ENCODE measurements at regions not wholly inside any gene's neighbourhood (a gene's known extent, or its start where the extent isn't known, plus 50 kb on each side); places are given as distances from the start of the nearest gene placed in this dataset.

DNA sequence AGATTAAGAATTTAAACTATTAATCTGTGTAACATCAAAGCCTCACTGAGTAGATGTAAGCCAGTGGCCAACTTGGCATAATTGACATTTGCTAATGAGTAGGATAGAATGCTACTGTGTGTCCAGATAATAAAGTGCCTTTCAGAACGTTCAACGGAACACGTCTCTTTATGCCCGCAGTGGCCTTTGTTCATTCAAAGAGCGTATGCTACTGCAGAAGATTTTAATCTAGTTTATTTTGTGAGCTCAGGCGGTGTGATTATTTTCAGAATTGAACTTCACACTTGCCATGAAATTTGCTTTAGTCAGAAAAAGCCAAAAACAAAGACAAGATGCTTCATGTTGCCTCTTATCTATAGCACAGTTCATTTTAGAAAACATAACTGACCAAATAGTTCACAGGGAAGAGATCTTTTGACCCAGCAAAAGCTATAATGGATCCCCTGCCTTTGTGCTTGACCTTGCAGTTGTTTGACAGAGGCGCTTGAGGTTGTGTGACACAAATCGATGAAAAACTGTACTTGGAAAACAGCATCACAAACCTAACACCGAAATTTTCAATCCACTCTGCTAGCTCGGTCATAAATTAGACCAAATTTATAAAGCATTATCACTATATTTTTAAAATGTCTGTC is 530.9 kb upstream of the TYRP1 start:
- Histone ChIP-seq H3K27me3 (no peaks in the 10 kb centered on the region), H3K36me3 (replicated peaks in 1 of 2) (no peaks in the 10 kb centered on the region), H3K9me3 (replicated peaks in 1 of 3) (no peaks in the 10 kb centered on the region), H3K4me1 (replicated peaks in 1 of 2) (no peaks in the 10 kb centered on the region), H3K27ac (no peak overlapping the region), H3K4me3 (no peak overlapping the region)
- DNase-seq: no peak
- TF ChIP-seq, protein P1, sequence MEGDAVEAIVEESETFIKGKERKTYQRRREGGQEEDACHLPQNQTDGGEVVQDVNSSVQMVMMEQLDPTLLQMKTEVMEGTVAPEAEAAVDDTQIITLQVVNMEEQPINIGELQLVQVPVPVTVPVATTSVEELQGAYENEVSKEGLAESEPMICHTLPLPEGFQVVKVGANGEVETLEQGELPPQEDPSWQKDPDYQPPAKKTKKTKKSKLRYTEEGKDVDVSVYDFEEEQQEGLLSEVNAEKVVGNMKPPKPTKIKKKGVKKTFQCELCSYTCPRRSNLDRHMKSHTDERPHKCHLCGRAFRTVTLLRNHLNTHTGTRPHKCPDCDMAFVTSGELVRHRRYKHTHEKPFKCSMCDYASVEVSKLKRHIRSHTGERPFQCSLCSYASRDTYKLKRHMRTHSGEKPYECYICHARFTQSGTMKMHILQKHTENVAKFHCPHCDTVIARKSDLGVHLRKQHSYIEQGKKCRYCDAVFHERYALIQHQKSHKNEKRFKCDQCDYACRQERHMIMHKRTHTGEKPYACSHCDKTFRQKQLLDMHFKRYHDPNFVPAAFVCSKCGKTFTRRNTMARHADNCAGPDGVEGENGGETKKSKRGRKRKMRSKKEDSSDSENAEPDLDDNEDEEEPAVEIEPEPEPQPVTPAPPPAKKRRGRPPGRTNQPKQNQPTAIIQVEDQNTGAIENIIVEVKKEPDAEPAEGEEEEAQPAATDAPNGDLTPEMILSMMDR (IDR thresholded peaks at IDR 0.05): no peak
- no peak for TF ChIP-seq POLR2A (IDR thresholded peaks at IDR 0.05)
- intact Hi-C loops (cut with DNase I): no loop called here
- 61 to 73% (median 70%) methylated on average over 10 of the region's 10 CpGs for WGBS, 4 donors

DNA sequence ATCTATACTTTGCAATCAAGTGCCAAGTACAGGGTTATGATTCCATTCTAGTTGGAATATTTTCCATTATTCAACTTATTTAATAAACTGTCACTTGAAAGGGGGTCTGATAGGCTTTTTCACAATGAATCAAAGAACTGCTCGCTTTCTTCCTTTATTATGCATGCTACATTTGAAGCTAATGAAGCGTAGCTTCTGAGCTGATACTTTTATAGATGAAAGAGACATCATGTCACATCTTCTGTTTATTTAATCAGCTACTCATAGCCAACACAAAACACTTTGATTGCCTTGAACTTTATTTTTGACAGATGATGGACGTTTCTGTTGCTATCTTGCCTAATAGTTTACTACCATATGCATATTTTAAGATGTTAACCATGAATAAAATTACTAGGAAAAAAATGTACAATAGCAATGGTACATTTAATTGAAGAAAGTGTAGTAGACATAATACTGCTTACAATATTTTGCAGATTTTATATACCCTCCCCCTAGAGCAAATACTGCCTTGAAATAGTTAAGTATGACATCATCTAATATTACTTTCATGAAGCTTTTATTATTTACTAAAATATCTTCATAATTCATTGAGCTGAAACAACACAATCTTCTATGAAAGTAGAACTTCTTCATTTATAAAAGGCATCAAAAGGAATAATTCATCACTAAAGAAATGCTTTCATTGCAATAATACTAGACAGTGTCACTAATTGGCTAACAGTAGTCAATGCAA is 529.3 kb upstream of the TYRP1 start:
- 54 to 65% (median 58%) methylated on average over 3 of the region's 3 CpGs for WGBS, 4 donors
- Histone ChIP-seq H3K27ac (no peak overlapping the region), H3K27me3 (no peaks in the 10 kb centered on the region), H3K4me3 (no peak overlapping the region), H3K9me3 (replicated peaks in 1 of 3) (no peaks in the 10 kb centered on the region), H3K36me3 (replicated peaks in 1 of 2) (no peaks in the 10 kb centered on the region), H3K4me1 (replicated peaks in 1 of 2) (no peaks in the 10 kb centered on the region)
- TF ChIP-seq, protein P1 (IDR thresholded peaks at IDR 0.05): no peak
- no peak for TF ChIP-seq POLR2A (IDR thresholded peaks at IDR 0.05)
- DNase-seq: no peak
- intact Hi-C loops (cut with DNase I): no loop called here

- 60 to 79% (median 73%) methylated on average over 2 of the region's 2 CpGs for WGBS, 4 donors
- no peak for TF ChIP-seq POLR2A (IDR thresholded peaks at IDR 0.05)
- TF ChIP-seq, protein P1 (IDR thresholded peaks at IDR 0.05): no peak
Measured at GRCh38 chr9:12166518-12166917, 526.7 kb upstream of the TYRP1 start.

DNA sequence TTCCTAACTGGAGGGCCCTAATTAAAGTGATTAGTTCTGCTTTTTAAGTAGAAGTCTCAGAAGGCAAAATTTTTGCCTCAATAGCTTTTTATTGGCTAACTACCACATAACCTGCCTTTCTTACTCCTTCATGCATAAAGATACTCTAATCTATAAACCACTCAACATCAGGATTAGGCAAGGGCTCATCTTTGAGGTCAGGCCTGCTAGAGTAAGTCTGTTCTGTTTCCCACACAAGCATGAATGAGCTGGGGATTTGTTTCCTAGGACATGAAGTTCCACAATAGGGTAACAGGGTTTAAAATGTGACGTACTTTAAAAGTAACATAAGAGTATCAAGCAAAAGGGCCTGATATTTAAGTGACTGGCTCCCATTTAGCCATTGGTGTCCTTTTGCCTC is 522.7 kb upstream of the TYRP1 start:
- Histone ChIP-seq H3K9me3 (replicated peaks in 1 of 3) (no peaks in the 10 kb centered on the region), H3K27me3 (no peaks in the 10 kb centered on the region), H3K27ac (no peak overlapping the region), H3K36me3 (replicated peaks in 1 of 2) (no peaks in the 10 kb centered on the region), H3K4me3 (no peak overlapping the region), H3K4me1 (replicated peaks in 1 of 2) (no peaks in the 10 kb centered on the region)
- WGBS, 4 donors: 75 to 85% (median 82%) methylated on average over 1 of the region's 1 CpG
- TF ChIP-seq, protein P1 (IDR thresholded peaks at IDR 0.05): no peak
- no peak for TF ChIP-seq POLR2A (IDR thresholded peaks at IDR 0.05)
- no peak for DNase-seq
- intact Hi-C loops (cut with DNase I): no loop called here

More at GRCh38 chr9:12166518-12166917, 526.7 kb upstream of the TYRP1 start:
- Histone ChIP-seq H3K27me3 (no peaks in the 10 kb centered on the region), H3K27ac (no peak overlapping the region), H3K36me3 (replicated peaks in 1 of 2) (no peaks in the 10 kb centered on the region), H3K4me1 (replicated peaks in 1 of 2) (no peaks in the 10 kb centered on the region), H3K4me3 (no peak overlapping the region), H3K9me3 (replicated peaks in 1 of 3) (no peaks in the 10 kb centered on the region)
- DNase-seq: no peak
- intact Hi-C loops (cut with DNase I): no loop called here
